Left forelimb (tissue), 1 donor: ENCODE measurements at regions not wholly inside any gene's neighbourhood (a gene's known extent, or its start where the extent isn't known, plus 50 kb on each side); places are given as distances from the start of the nearest gene placed in this dataset.
"Not testable (repeated sequence)": the region's sequence is repeated elsewhere in the genome, so short reads cannot be mapped to it uniquely, and the experiment has no call there.

Experiments used
- DNase-seq: peaks from one replicate; pipeline ENCODE4 v3.0.0-alpha.2; 2018; ENCODE audit warnings: low spot score

- no peak for DNase-seq
Measured at GRCh38 chr5:164300295-164300694, 794.9 kb downstream of the MAT2B start.

GRCh38 chr5:164301136-164301535 lies 795.7 kb downstream of the MAT2B start:
- no peak for DNase-seq

GRCh38 chr5:164301708-164302107 lies 796.3 kb downstream of the MAT2B start:
- no peak for DNase-seq

GRCh38 chr5:164302533-164303235 lies 797.3 kb downstream of the MAT2B start:
- no peak for DNase-seq

DNA sequence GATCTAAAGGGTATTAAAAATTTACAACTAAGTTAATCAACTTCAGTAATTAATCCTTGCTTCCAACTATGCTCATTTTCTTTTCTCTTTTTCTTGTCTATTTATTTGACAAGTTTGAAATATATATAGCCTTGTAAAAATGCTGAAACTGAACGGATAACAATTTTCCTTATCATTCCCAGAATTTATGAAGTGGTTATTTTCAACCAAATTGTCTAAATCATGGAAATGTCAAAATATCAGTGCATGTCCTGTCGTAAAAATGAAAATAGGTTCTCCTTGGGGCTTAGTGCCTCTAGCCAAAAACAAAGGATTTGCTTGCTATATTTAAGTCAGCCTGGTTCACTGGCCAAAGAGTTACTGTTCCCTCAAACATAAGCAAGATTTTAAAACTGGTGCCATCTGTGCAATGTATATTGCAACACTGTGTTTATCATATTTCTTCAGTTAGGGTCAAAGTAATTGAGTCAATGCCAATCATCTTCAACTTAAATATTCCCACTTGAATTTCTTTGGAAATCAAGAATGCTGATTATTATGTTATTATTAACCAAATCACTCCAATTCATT lies 798.3 kb downstream of the MAT2B start:
- DNase-seq: no peak

DNA sequence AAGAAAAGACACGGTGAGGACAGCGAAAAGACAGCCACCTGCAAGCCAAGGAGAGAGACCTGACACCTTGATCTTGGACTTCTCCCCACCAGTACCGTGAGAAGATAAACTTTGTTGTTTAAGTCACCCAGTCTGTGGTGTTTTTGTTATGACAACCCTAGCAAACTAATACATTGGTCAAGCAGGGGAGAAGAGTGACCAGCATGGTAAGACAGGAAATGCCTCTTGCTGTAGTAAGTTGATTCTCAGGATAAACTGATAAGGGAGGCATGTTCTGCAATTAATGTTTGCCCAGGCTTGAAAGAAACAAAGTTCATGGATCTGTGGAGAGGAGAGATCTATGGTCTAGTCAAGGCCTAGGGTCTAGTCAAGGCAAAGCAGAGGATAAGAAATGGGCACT lies 801.2 kb downstream of the MAT2B start:
- no peak for DNase-seq

- no peak for DNase-seq
Measured at GRCh38 chr5:164312801-164313200, 807.4 kb downstream of the MAT2B start.

DNA sequence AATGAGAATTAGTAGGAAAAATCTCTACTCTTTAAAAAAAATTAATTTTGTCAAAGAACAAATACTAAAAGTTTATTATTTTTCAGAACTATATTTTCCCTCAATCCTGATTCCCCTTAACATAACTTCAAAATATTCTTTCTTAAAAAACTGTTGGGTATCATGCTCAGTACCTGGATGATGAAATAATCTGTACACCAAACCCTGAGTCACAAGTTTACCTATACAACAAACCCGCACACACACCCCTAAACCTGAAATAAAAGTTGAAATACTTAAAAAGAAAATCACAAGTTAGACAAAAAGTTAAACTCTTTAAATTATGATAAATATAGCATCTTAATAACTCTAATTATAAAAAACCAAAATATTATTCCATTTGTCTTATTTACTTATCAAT lies 812.3 kb downstream of the MAT2B start:
- no peak for DNase-seq

GRCh38 chr5:164319161-164319560 lies 813.7 kb downstream of the MAT2B start:
- DNase-seq: no peak

DNA sequence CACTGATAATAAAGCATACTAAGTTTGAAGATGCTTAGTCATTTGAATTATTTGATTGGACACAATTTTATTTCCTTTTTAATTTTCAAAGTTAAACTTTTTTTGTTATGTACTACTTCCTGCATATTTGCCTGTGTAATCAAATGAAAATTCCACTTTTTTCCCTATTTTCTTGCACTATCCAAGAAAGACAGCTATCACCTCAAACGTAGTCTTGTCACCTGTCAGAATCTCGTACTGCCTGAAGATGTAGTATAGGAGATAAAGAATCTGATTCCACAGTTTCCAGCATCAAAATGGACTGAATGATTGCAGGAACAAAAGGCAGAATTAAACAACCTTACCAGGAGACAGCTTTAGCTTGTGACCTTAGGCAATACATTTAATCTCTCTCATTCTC lies 818.8 kb downstream of the MAT2B start:
- DNase-seq: no peak

- no peak for DNase-seq
Measured at GRCh38 chr5:164326219-164326618, 820.8 kb downstream of the MAT2B start.

GRCh38 chr5:164327166-164327565 lies 821.7 kb downstream of the MAT2B start:
- DNase-seq: not testable (repeated sequence)

- DNase-seq: no peak
Measured at GRCh38 chr5:164332349-164333196, 827.2 kb downstream of the MAT2B start.

GRCh38 chr5:164335837-164336236 lies 830.4 kb downstream of the MAT2B start:
- DNase-seq: no peak

DNA sequence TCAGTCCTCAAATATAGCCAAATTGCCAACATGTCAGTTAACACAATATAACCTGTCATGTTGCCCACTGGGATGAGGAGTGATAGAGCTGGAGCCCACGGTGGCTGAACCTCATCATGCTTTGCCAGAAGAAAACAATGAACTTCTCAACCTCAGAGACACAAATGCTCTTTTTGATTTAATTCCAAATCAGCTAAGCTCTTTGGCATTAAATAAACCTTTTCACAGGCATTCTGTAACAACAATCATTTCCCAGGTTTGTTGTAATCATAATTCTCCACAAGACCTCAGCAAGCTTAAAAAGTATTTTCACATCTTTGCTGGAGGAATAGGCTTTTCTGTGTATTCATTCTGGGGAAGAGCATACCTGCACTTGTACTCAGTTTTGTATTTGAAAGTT lies 830.9 kb downstream of the MAT2B start:
- DNase-seq: no peak

- DNase-seq: no peak
Measured at GRCh38 chr5:164336906-164337305, 831.5 kb downstream of the MAT2B start.

DNA sequence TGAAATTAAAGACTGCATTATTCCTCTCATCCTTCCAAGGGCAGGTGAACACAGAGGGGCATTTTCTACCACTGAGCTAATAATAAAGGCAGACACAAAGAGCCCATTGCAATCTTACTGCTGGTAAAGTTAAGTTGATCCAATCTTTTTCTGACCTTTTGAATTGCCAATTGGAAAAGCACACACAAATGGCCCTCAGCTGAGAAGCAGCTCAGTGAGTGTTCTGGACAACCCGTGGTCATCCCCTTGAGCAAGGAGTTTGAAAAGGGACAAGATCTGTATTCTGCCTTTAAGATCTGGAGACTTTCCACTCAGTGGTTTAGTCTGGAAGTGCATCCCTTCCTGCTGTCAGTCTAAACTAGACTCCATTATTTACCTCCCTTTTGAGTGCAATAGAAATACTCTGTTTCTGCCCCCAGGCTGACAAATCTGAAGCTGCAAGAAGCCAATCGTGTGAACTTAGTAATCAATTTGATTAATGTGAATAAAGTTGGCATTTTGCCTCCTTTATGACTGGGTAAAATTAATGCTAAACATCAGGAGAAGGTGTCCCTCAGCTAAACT lies 835.7 kb downstream of the MAT2B start:
- no peak for DNase-seq

GRCh38 chr5:164345173-164345849 lies 839.9 kb downstream of the MAT2B start:
- no peak for DNase-seq

- no peak for DNase-seq
Measured at GRCh38 chr5:164345853-164346252, 840.4 kb downstream of the MAT2B start.

DNA sequence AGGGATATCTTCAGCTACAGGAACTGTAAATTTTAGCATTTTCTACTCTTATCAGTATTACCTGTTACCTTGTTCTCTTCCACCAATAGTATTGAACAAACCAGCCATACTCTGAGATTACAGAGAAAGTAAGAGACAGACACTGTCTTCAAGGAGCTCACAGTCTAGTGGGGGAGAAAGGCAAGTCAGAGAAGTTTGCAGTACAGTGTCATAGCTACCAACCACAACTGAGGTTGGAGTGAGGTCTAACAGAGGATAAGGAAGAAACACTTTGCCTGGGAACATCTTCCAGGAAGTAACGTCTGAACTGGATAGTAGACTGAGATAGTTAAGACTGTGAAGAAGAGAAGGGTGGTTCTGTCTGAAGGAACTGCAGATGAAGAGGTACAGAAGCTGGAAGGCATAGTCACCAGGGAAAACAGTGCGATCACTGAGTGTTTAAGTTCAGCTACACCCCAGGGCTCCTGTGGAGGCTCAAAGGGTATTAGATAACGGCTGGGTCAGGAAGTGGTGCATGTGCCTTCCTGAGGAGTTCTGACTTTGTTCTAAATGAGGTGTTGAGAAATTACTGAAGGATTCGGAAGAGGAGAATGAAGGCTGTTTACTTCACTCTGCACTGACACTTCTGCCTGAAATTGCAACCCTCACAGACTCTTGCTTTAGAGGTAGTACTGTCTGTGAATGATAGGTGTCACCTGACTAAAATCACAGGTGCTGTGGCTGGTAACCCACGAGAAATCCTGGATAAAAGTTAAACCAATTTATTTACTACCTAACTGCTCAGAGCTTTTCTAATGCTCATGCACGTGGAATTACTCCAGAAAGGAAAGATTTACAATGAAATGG lies 841.6 kb downstream of the MAT2B start:
- no peak for DNase-seq

DNA sequence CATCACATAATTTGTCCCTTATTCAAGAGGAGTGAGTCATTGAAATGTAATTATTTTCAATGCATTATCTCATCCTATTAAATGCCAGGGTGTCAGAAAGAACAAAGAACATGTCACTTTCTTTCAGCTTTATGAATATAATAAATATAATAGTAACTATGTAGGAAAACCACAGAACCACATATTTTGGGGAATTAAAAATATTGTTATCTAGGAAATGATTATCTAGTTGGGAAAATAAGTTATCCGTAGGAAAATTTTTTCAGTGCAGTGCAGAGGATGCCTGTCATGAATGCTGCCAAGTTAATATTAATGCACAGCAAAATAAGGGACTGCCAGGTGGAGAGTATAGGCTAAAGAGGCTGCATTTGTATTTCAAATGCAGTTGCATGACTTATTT lies 844.8 kb downstream of the MAT2B start:
- no peak for DNase-seq
